Endothelial cell of umbilical vein (primary cell): ENCODE measurements at regions not wholly inside any gene's neighbourhood (a gene's known extent, or its start where the extent isn't known, plus 50 kb on each side); places are given as distances from the start of the nearest gene placed in this dataset.

Source experiments
- BruUV-seq: library from RNA; stranded (reverse); fragments of 400-500 nt; replicated peaks from 2 replicates; lab custom pipeline; 2021; lab: Mats Ljungman, UMichigan
- CTCF ChIA-PET: fragments of 300-600, 350-600 bp; sonication (Branson Sonifier 250); formaldehyde crosslinking; loops from one replicate; lab custom pipeline; 2021; ENCODE audit warnings: antibody characterized with exemption, inconsistent platforms; lab: Charles Lee
- POLR2A ChIA-PET: fragments of 300-600, 350-600 bp; sonication (Branson Sonifier 250); formaldehyde crosslinking; loops from one replicate; lab custom pipeline; 2021; ENCODE audit warnings: antibody characterized with exemption, inconsistent platforms; lab: Charles Lee
- DNase-seq: peaks from one replicate; pipeline ENCODE4 v3.0.0-alpha.2; 2011; ENCODE audit warnings: low read depth, low spot score
- FAIRE-seq: peaks from 2 replicates; lab custom pipeline; 2011; peaks lifted over from hg19 to GRCh38; lab: Jason Lieb, UNC
- H2AFZ ChIP-seq: 2 replicates; pipeline ENCODE4 v1.6.0; 2012; ENCODE audit warnings: low read depth, low read length, control low read depth, inconsistent platforms
- H3K27ac ChIP-seq: 2 replicates; pipeline ENCODE4 v1.5.1; 2011; ENCODE audit warnings: low read depth, mild to moderate bottlenecking, control low read depth, low read length, moderate library complexity; ENCODE audit not compliant: insufficient read depth
- H3K27me3 ChIP-seq, 2 experiments: 2 replicates each; pipeline versions ENCODE4 v1.6.0 to v1.6.1; 2011; ENCODE audit warnings: low read length in 2 of 2, mixed read lengths in 1 of 2; ENCODE audit not compliant: control insufficient read depth in 2 of 2, insufficient read depth in 2 of 2
- H3K36me3 ChIP-seq, 2 experiments: 2 replicates in 1 of 2; 3 replicates in 1 of 2; pipeline ENCODE4 v1.5.1; 2011; ENCODE audit warnings: low read length in 2 of 2, mild to moderate bottlenecking in 1 of 2, moderate library complexity in 1 of 2; ENCODE audit not compliant: control insufficient read depth in 2 of 2, insufficient read depth in 2 of 2; ENCODE audit errors: extremely low read depth in 1 of 2
- H3K4me1 ChIP-seq: 3 replicates; pipeline ENCODE4 v1.5.1; 2011; ENCODE audit warnings: mild to moderate bottlenecking, low read length; ENCODE audit not compliant: control insufficient read depth, insufficient read depth; ENCODE audit errors: extremely low read depth
- H3K4me2 ChIP-seq: 2 replicates; pipeline ENCODE4 v1.6.1; 2011; ENCODE audit warnings: low read length, control low read depth, mixed read lengths; ENCODE audit not compliant: insufficient read depth
- H3K4me3 ChIP-seq, 3 experiments: fragments of 200-600 bp in 1 of 3; sonication (generic), shearing (Covaris generic) in 1 of 3; replicated peaks in 1 of 3; 2 replicates each; pipeline ENCODE4 v1.5.1; 2011 to 2016; ENCODE audit warnings: control low read depth in 3 of 3, low read length in 3 of 3, mild to moderate bottlenecking in 2 of 3, inconsistent platforms in 1 of 3, low read depth in 1 of 3, moderate library complexity in 1 of 3; ENCODE audit not compliant: insufficient read depth in 1 of 3
- H3K79me2 ChIP-seq: 2 replicates; pipeline ENCODE4 v1.6.0; 2012; ENCODE audit warnings: low read length, inconsistent platforms; ENCODE audit not compliant: control insufficient read depth, insufficient read depth
- H3K9ac ChIP-seq: replicated peaks from 2 replicates; pipeline ENCODE3; 2011; ENCODE audit warnings: low read length, control low read depth; ENCODE audit not compliant: insufficient read depth; ENCODE audit errors: extremely low read depth
- H3K9me1 ChIP-seq: replicated peaks from 3 replicates; pipeline ENCODE4 v1.6.0; 2011; ENCODE audit warnings: mild to moderate bottlenecking, low read length; ENCODE audit not compliant: control insufficient read depth, insufficient read depth; ENCODE audit errors: extremely low read depth
- H3K9me3 ChIP-seq: replicated peaks from 2 replicates; pipeline ENCODE4 v1.5.1; 2012; ENCODE audit warnings: low read length, inconsistent platforms; ENCODE audit not compliant: control insufficient read depth, insufficient read depth
- H4K20me1 ChIP-seq: replicated peaks from 2 replicates; pipeline ENCODE3; 2011; ENCODE audit warnings: mild to moderate bottlenecking, low read length; ENCODE audit not compliant: control insufficient read depth, insufficient read depth; ENCODE audit errors: extremely low read depth
- CTCF ChIP-seq, 2 donors: IDR thresholded peaks; 1 replicate in 1 of 2; 2 replicates in 1 of 2; pipeline ENCODE4 v1.5.1; 2011; ENCODE audit warnings: low read length in 2 of 2, mild to moderate bottlenecking in 2 of 2, moderate library complexity in 2 of 2, control low read depth in 1 of 2, inconsistent platforms in 1 of 2, low read depth in 1 of 2; ENCODE audit not compliant: insufficient read depth in 1 of 2; ENCODE audit errors: extremely low read depth in 1 of 2
- EZH2 ChIP-seq: IDR thresholded peaks from 2 replicates; pipeline ENCODE4 v1.6.1; 2012; ENCODE audit warnings: borderline replicate concordance, low read depth, mild to moderate bottlenecking, moderate library complexity, low read length, inconsistent platforms; ENCODE audit not compliant: severe bottlenecking
- FOS ChIP-seq: IDR thresholded peaks from 2 replicates; pipeline ENCODE4 v1.6.1; 2011; ENCODE audit warnings: mild to moderate bottlenecking, low read length, moderate library complexity, borderline replicate concordance; ENCODE audit not compliant: insufficient read depth
- MAX ChIP-seq: IDR thresholded peaks from 2 replicates; pipeline ENCODE4 v1.6.1; 2011; ENCODE audit not compliant: insufficient read depth, insufficient read length
- MYC ChIP-seq: IDR thresholded peaks from one replicate; pipeline ENCODE4 v1.6.1; 2011; ENCODE audit warnings: mild to moderate bottlenecking, low read depth, low read length
- POLR2AphosphoS5 ChIP-seq: IDR thresholded peaks from 2 replicates; pipeline ENCODE4 v1.6.1; 2012; ENCODE audit warnings: low read depth, mild to moderate bottlenecking, control low read depth, low read length, moderate library complexity; ENCODE audit not compliant: insufficient read depth
- dilution Hi-C: fragments of 300-500 bp; cut with MboI; formaldehyde crosslinking; loops from one replicate; pipeline ENCODE4 v1.15.0; 2019; ENCODE audit warnings: low sequenced_read_pairs; ENCODE audit not compliant: extremely low pct_ligation_motif_present
- intact Hi-C: fragments of 100-400 bp; cut with micrococcal nuclease; formaldehyde crosslinking; loops from one replicate; pipeline ENCODE4 v1.10.0; 2022

GRCh38 chr3:39587113-39587512, 119.6 kb downstream of the MOBP start:
- no peak overlapping the region for H3K4me2 ChIP-seq
- no peaks in the 10 kb centered on the region for H4K20me1 ChIP-seq
- no peaks in the 10 kb centered on the region for H3K9me1 ChIP-seq
- FAIRE-seq = no peak
- no peaks in the 10 kb centered on the region for H3K36me3 ChIP-seq
- H3K79me2 ChIP-seq = no peaks in the 10 kb centered on the region
- POLR2A ChIA-PET = no interaction called here
- no peak overlapping the region for H3K9ac ChIP-seq
- no TSS peak for BruUV-seq
- H2AFZ ChIP-seq = no peak overlapping the region
- DNase-seq = no peak
- CTCF ChIA-PET = no interaction called here
- H3K4me1 ChIP-seq = no peaks in the 10 kb centered on the region
- H3K9me3 ChIP-seq = no peaks in the 10 kb centered on the region
- no peak for TF ChIP-seq EZH2
- H3K4me3 ChIP-seq = no peak overlapping the region
- H3K27ac ChIP-seq = no peak overlapping the region
- no peaks in the 10 kb centered on the region for H3K27me3 ChIP-seq
- dilution Hi-C loops (no loop called here), intact Hi-C loops (no loop called here)

- no peaks in the 10 kb centered on the region for H3K9me3 ChIP-seq
- H3K4me2 ChIP-seq = no peak overlapping the region
- ChIA-PET POLR2A (no interaction called here), CTCF (no interaction called here)
- no peaks in the 10 kb centered on the region for H3K36me3 ChIP-seq
- no TSS peak for BruUV-seq
- no peak for TF ChIP-seq CTCF (IDR thresholded peaks at IDR 0.05; ENCODE audit: extremely low read depth in 1 of 2, insufficient read depth in 1 of 2, low read depth in 1 of 2, low read length in 2 of 2)
- TF ChIP-seq MAX = no peak
- no peak for TF ChIP-seq FOS
- no peak for TF ChIP-seq EZH2
- TF ChIP-seq MYC = no peak
- TF ChIP-seq POLR2AphosphoS5 = no peak
- no peak overlapping the region for H3K9ac ChIP-seq
- no peak overlapping the region for H3K4me3 ChIP-seq
- H2AFZ ChIP-seq = no peak overlapping the region
- H3K27me3 ChIP-seq = no peaks in the 10 kb centered on the region
- no peaks in the 10 kb centered on the region for H3K9me1 ChIP-seq
- DNase-seq = no peak
- intact Hi-C loops = no loop called here
- dilution Hi-C loops = no loop called here
- no peaks in the 10 kb centered on the region for H3K79me2 ChIP-seq
- no peaks in the 10 kb centered on the region for H4K20me1 ChIP-seq
- peaks cover 6% of the 10 kb centered on the region for H3K4me1 ChIP-seq
- FAIRE-seq = no peak
- no peak overlapping the region for H3K27ac ChIP-seq
These were observed 123.3 kb downstream of the MOBP start for GRCh38 chr3:39590806-39591205.
